ENCODE measurements at regions not wholly inside any gene's neighbourhood (a gene's known extent, or its start where the extent isn't known, plus 50 kb on each side); places are given as distances from the start of the nearest gene placed in this dataset.
"Not testable (repeated sequence)": the region's sequence is repeated elsewhere in the genome, so short reads cannot be mapped to it uniquely, and the experiment has no call there.

DNA sequence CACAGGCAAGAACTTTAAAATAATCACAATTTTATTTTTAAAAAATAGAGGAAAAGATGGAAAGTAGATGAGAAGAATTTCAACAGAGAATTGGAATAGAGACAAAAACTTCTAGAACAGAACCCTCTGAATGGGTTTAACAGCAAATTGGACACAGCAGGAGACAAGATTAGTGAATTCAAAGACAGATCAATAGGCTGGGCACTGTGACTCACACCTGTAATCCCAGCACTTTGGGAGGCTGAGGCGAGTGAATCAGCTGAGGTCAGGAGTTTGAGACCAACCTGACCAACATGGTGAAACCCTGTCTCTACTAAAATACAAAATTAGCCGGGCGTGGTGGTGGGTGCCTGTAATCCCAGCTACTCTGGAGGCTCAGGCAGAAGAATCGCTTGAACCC lies 49.9 kb upstream of the CFAP126 start:
- TF ChIP-seq CTCF, POLR2A, POLR2AphosphoS5 (IDR thresholded peaks at IDR 0.05): not testable (repeated sequence)

Measured in prostate gland (tissue), 2 donors.